HepG2 (cell line): ENCODE measurements at regions not wholly inside any gene's neighbourhood (a gene's known extent, or its start where the extent isn't known, plus 50 kb on each side); places are given as distances from the start of the nearest gene placed in this dataset.

ENCODE experiments used
- ATAC-seq: fragments of 200-7000 bp; cut with Tn5 transposase; 3 replicates; pipeline ENCODE4 v1.9.1; 2020; ENCODE audit warnings: mild to moderate bottlenecking, moderate library complexity
- BruUV-seq: library from RNA; stranded (reverse); fragments of 400-500 nt; replicated peaks from 2 replicates; lab custom pipeline; 2021; lab: Mats Ljungman, UMichigan
- CTCF ChIA-PET: fragments of 300-600 bp; formaldehyde crosslinking; extraction: SDS; loops from one replicate; lab custom pipeline; 2021; ENCODE audit warnings: low total read pairs, inconsistent platforms, low intra/inter-chr PET ratio; lab: Yijun Ruan, JAX
- POLR2A ChIA-PET: fragments of 350-600 bp; sonication (Branson Sonifier 250); formaldehyde crosslinking; loops from one replicate; lab custom pipeline; 2020; ENCODE audit warnings: antibody characterized with exemption, inconsistent platforms; lab: Yijun Ruan, JAX
- DNase-seq: peaks from one replicate; pipeline ENCODE4 v3.0.0-alpha.2; 2015; ENCODE audit warnings: low spot score
- FAIRE-seq: peaks from 3 replicates; lab custom pipeline; 2011; peaks lifted over from hg19 to GRCh38; lab: Jason Lieb, UNC
- H2AFZ ChIP-seq: one replicate; pipeline ENCODE4 v1.6.1; 2011; ENCODE audit warnings: low read length, inconsistent platforms
- H3K27ac ChIP-seq: fragments of 300-600 bp; 3 replicates; pipeline ENCODE4 v1.8.0; 2011; ENCODE audit warnings: mixed run types, mild to moderate bottlenecking, mixed read lengths, low read length, inconsistent platforms; ENCODE audit not compliant: insufficient read depth; ENCODE audit errors: extremely low read length
- H3K27me3 ChIP-seq, 2 experiments: fragments of 200-600 bp in 1 of 2; 2 replicates in 1 of 2; 3 replicates in 1 of 2; pipeline versions ENCODE4 v1.6.0 to v1.8.0; 2011; ENCODE audit warnings: low read length in 2 of 2, mild to moderate bottlenecking in 2 of 2, moderate library complexity in 2 of 2, inconsistent platforms in 1 of 2; ENCODE audit not compliant: insufficient read depth in 2 of 2, control insufficient read depth in 1 of 2
- H3K36me3 ChIP-seq, 2 experiments: fragments of 200-600 bp in 1 of 2; replicated peaks in 1 of 2; 2 replicates in 1 of 2; 3 replicates in 1 of 2; pipeline versions ENCODE4 v1.5.1 to v1.8.0; 2011; ENCODE audit warnings: low read length in 2 of 2, inconsistent platforms in 1 of 2; ENCODE audit not compliant: insufficient read depth in 2 of 2, control insufficient read depth in 1 of 2
- H3K4me1 ChIP-seq: 2 replicates; pipeline ENCODE4 v1.5.1; 2012; ENCODE audit warnings: low read length, inconsistent platforms; ENCODE audit not compliant: insufficient read depth
- H3K4me2 ChIP-seq: 2 replicates; pipeline ENCODE4 v1.6.0; 2011; ENCODE audit warnings: low read depth, low read length, inconsistent platforms
- H3K4me3 ChIP-seq, 3 experiments: fragments of 200-600 bp in 1 of 3; sonication (generic), shearing (Covaris generic) in 1 of 3; replicated peaks in 1 of 3; 2 replicates each; pipeline ENCODE4 v1.5.1; 2011 to 2016; ENCODE audit warnings: low read length in 3 of 3, inconsistent platforms in 2 of 3, low read depth in 2 of 3, mild to moderate bottlenecking in 2 of 3, control low read depth in 1 of 3, mixed read lengths in 1 of 3; ENCODE audit not compliant: insufficient read depth in 1 of 3
- H3K79me2 ChIP-seq: one replicate; pipeline ENCODE4 v1.6.1; 2011; ENCODE audit warnings: low read length, inconsistent platforms; ENCODE audit not compliant: insufficient read depth
- H3K9ac ChIP-seq: 2 replicates; pipeline ENCODE4 v1.6.0; 2011; ENCODE audit warnings: mild to moderate bottlenecking, low read depth, low read length, inconsistent platforms; ENCODE audit not compliant: insufficient read depth
- H3K9me3 ChIP-seq: 2 replicates; pipeline ENCODE4 v1.5.1; 2012; ENCODE audit warnings: mild to moderate bottlenecking, low read length
- H4K20me1 ChIP-seq: 2 replicates; pipeline ENCODE4 v1.6.0; 2011; ENCODE audit warnings: inconsistent platforms, mild to moderate bottlenecking, low read length, moderate library complexity; ENCODE audit not compliant: insufficient read depth
- MAFK ChIP-seq, 2 experiments: IDR thresholded peaks in 1 of 2; conservative IDR thresholded peaks in 1 of 2; 2 replicates each; pipeline ENCODE4 v1.6.1; 2011; ENCODE audit warnings: improper control_type of control experiment in 2 of 2, low read length in 2 of 2
- PLRG1 ChIP-seq: fragments of 450-650 bp; conservative IDR thresholded peaks from 2 replicates; pipeline ENCODE4 v1.6.1; 2016
- SNAPC2 ChIP-seq: sonication (generic); formaldehyde crosslinking; IDR thresholded peaks from 2 replicates; pipeline ENCODE4 v1.8.1; 2022; ENCODE audit warnings: mild to moderate bottlenecking, missing genetic modification reagents
- TRIM24 ChIP-seq: sonication (generic); formaldehyde crosslinking; IDR thresholded peaks from 2 replicates; pipeline ENCODE4 v1.8.0; 2022; ENCODE audit warnings: mild to moderate bottlenecking, missing genetic modification reagents
- ZNF800 ChIP-seq: sonication (generic); formaldehyde crosslinking; IDR thresholded peaks from 2 replicates; pipeline ENCODE4 v1.4.0; 2020; ENCODE audit warnings: missing genetic modification reagents
- WGBS: methylation state at CpG from one replicate; pipeline ENCODE4 v1.1.6; 2017; ENCODE audit warnings: low lambda C conversion rate; 5-methylcytosine and 5-hydroxymethylcytosine counted together
- in situ Hi-C: cut with HindIII; loops from 2 replicates; pipeline ENCODE4 v1.10.0; 2017; ENCODE audit warnings: low pct_unique_long_range_greater_than_20kb; ENCODE audit not compliant: extremely low pct_ligation_motif_present
- intact Hi-C: fragments of 100-400 bp; cut with micrococcal nuclease; formaldehyde crosslinking; loops from one replicate; pipeline ENCODE4 v1.10.0; 2022; ENCODE audit not compliant: unreplicated experiment
- TF ChIP-seq, protein P1 (sequence below): sonication (generic); formaldehyde crosslinking; IDR thresholded peaks from 2 replicates; pipeline ENCODE4 v1.5.0; 2020; ENCODE audit warnings: missing genetic modification reagents
- TF ChIP-seq, protein P2 (sequence below): sonication (generic); formaldehyde crosslinking; IDR thresholded peaks from 2 replicates; pipeline ENCODE4 v1.4.0; 2020; ENCODE audit warnings: missing genetic modification reagents, borderline replicate concordance
- TF ChIP-seq, protein P3 (sequence below): sonication (generic); formaldehyde crosslinking; IDR thresholded peaks from 2 replicates; pipeline ENCODE4 v1.8.1; 2023; ENCODE audit warnings: mild to moderate bottlenecking, missing genetic modification reagents, borderline replicate concordance

DNA sequence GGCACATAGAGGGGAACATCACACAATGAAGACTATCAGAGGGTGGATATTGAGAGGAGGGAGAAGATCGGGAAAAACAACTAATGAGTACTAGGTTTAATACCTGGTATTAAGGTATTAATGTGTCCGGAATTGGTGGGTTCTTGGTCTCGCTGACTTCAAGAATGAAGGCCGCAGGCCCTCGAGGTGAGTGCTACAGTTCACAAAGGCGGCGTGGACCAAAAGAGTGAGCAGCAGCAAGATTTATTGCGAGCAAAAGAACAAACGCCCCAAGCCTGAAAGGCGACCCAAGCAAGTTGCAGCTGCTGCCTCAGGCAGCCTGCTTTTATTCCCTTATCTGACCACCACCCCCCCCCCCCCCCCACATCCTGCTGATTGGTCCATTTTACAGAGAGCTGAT is 2022.8 kb downstream of the NCAM2 start:
- Histone ChIP-seq H3K27me3 (no peaks in the 10 kb centered on the region), H3K27ac (no peak overlapping the region), H3K79me2 (no peaks in the 10 kb centered on the region), H3K9ac (no peak overlapping the region), H2AFZ (no peak overlapping the region), H3K4me1 (no peaks in the 10 kb centered on the region), H3K36me3 (no peaks in the 10 kb centered on the region), H4K20me1 (no peaks in the 10 kb centered on the region), H3K9me3 (peaks cover 81% of the 10 kb centered on the region), H3K4me2 (no peak overlapping the region), H3K4me3 (no peak overlapping the region)
- no peak for DNase-seq
- in situ Hi-C loops, result no loop called here
- POLR2A ChIA-PET, result no interaction called here
- intact Hi-C loops, result no loop called here
- CTCF ChIA-PET, result no interaction called here
- ATAC-seq, result no peak
- TF ChIP-seq SNAPC2 (no peak), ZNF800 (CRISPR knock-in tag) (no peak), MAFK (conservative IDR thresholded peaks at IDR 0.05 in 1 of 2, IDR thresholded peaks at IDR 0.05 in 1 of 2; ENCODE audit: low read length in 2 of 2) (no peak), PLRG1 (no peak), TRIM24 (CRISPR knock-in tag) (no peak)
- TF ChIP-seq, protein P1, sequence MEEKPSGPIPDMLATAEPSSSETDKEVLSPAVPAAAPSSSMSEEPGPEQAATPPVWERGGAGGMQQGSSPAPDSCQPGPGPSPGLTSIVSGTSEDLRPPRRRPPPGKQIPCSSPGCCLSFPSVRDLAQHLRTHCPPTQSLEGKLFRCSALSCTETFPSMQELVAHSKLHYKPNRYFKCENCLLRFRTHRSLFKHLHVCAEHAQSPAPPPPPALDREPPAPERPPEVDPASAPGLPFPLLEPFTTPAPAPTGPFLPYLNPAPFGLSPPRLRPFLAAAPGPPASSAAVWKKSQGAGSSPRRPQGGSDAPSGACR (CRISPR knock-in tag), result no peak
- TF ChIP-seq, protein P2, sequence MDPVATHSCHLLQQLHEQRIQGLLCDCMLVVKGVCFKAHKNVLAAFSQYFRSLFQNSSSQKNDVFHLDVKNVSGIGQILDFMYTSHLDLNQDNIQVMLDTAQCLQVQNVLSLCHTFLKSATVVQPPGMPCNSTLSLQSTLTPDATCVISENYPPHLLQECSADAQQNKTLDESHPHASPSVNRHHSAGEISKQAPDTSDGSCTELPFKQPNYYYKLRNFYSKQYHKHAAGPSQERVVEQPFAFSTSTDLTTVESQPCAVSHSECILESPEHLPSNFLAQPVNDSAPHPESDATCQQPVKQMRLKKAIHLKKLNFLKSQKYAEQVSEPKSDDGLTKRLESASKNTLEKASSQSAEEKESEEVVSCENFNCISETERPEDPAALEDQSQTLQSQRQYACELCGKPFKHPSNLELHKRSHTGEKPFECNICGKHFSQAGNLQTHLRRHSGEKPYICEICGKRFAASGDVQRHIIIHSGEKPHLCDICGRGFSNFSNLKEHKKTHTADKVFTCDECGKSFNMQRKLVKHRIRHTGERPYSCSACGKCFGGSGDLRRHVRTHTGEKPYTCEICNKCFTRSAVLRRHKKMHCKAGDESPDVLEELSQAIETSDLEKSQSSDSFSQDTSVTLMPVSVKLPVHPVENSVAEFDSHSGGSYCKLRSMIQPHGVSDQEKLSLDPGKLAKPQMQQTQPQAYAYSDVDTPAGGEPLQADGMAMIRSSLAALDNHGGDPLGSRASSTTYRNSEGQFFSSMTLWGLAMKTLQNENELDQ, result no peak
- TF ChIP-seq, protein P3, sequence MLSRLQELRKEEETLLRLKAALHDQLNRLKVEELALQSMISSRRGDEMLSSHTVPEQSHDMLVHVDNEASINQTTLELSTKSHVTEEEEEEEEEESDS (CRISPR knock-in tag), result no peak
- no peak for FAIRE-seq
- WGBS, result 42% methylated on average over 10 of the region's 10 CpGs
- no TSS peak for BruUV-seq
